ENCODE measurements at regions not wholly inside any gene's neighbourhood (a gene's known extent, or its start where the extent isn't known, plus 50 kb on each side); places are given as distances from the start of the nearest gene placed in this dataset.

DNA sequence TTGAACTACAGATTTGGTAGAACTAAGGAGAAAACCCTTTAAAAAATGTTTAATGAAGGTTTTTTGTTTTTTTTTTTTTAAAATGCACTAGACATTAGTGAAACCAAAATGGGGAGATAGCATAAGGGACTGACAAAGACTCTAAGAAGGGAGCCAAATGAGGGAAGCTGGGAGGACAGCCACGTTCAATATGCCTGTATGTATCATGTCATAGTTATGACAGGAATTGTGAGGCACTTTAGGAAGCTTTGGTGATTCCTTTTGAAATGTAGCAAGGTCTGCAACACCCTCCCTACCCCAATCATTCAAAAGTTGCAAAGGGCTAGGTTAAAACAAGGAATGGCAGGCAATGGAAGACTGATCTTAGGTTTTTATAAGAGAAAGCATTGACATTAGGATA, 526.0 kb downstream of the TLL1 start:
- TF ChIP-seq CTCF (IDR thresholded peaks at IDR 0.05) (no peak), EZH2 (IDR thresholded peaks at IDR 0.05; ENCODE audit: borderline replicate concordance, insufficient read depth, low read depth, low read length, poor library complexity, severe bottlenecking) (no peak)
